ENCODE measurements at regions not wholly inside any gene's neighbourhood (a gene's known extent, or its start where the extent isn't known, plus 50 kb on each side); places are given as distances from the start of the nearest gene placed in this dataset.

GRCh38 chrX:79089896-79090584 lies 54.4 kb upstream of the GPR174 start (continued):
- TF ChIP-seq, protein P1, sequence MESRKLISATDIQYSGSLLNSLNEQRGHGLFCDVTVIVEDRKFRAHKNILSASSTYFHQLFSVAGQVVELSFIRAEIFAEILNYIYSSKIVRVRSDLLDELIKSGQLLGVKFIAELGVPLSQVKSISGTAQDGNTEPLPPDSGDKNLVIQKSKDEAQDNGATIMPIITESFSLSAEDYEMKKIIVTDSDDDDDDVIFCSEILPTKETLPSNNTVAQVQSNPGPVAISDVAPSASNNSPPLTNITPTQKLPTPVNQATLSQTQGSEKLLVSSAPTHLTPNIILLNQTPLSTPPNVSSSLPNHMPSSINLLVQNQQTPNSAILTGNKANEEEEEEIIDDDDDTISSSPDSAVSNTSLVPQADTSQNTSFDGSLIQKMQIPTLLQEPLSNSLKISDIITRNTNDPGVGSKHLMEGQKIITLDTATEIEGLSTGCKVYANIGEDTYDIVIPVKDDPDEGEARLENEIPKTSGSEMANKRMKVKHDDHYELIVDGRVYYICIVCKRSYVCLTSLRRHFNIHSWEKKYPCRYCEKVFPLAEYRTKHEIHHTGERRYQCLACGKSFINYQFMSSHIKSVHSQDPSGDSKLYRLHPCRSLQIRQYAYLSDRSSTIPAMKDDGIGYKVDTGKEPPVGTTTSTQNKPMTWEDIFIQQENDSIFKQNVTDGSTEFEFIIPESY (IDR thresholded peaks at IDR 0.05) = no peak
- TF ChIP-seq HNF4G (IDR thresholded peaks at IDR 0.05) = no peak

GRCh38 chrX:79094075-79094832 lies 50.2 kb upstream of the GPR174 start:
- Histone ChIP-seq H3K4me1 (ENCODE audit: control insufficient read depth in 4 of 4, insufficient read depth in 4 of 4, low read length in 3 of 4) (no peaks in the 10 kb centered on the region), H3K9ac (ENCODE audit: low read depth in 1 of 2, low read length in 2 of 2) (no peak overlapping the region), H3K27me3 (ENCODE audit: control insufficient read depth in 4 of 4, insufficient read depth in 4 of 4, low read length in 3 of 4) (peaks cover 0 to 1% (median 0%) of the 10 kb centered on the region in 4 donors), H3K9me3 (ENCODE audit: control insufficient read depth in 4 of 4, low read length in 3 of 4) (no peaks in the 10 kb centered on the region), H3K4me3 (ENCODE audit: low read depth in 1 of 3, low read length in 3 of 3) (no peak overlapping the region), H3K36me3 (ENCODE audit: control insufficient read depth in 4 of 4, insufficient read depth in 3 of 4, low read depth in 1 of 4, low read length in 3 of 4) (no peaks in the 10 kb centered on the region), H3K27ac (ENCODE audit: low read depth in 1 of 2, low read length in 2 of 2) (no peak overlapping the region)
- WGBS = 76% methylated on average over 4 of the region's 4 CpGs
- TF ChIP-seq RXRA (IDR thresholded peaks at IDR 0.05) = no peak
- TF ChIP-seq, protein P2, sequence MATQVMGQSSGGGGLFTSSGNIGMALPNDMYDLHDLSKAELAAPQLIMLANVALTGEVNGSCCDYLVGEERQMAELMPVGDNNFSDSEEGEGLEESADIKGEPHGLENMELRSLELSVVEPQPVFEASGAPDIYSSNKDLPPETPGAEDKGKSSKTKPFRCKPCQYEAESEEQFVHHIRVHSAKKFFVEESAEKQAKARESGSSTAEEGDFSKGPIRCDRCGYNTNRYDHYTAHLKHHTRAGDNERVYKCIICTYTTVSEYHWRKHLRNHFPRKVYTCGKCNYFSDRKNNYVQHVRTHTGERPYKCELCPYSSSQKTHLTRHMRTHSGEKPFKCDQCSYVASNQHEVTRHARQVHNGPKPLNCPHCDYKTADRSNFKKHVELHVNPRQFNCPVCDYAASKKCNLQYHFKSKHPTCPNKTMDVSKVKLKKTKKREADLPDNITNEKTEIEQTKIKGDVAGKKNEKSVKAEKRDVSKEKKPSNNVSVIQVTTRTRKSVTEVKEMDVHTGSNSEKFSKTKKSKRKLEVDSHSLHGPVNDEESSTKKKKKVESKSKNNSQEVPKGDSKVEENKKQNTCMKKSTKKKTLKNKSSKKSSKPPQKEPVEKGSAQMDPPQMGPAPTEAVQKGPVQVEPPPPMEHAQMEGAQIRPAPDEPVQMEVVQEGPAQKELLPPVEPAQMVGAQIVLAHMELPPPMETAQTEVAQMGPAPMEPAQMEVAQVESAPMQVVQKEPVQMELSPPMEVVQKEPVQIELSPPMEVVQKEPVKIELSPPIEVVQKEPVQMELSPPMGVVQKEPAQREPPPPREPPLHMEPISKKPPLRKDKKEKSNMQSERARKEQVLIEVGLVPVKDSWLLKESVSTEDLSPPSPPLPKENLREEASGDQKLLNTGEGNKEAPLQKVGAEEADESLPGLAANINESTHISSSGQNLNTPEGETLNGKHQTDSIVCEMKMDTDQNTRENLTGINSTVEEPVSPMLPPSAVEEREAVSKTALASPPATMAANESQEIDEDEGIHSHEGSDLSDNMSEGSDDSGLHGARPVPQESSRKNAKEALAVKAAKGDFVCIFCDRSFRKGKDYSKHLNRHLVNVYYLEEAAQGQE (IDR thresholded peaks at IDR 0.05) = no peak
- DNase-seq (ENCODE audit: low spot score) = no peak
